Esophagus squamous epithelium (tissue), 4 donors: ENCODE measurements at regions not wholly inside any gene's neighbourhood (a gene's known extent, or its start where the extent isn't known, plus 50 kb on each side); places are given as distances from the start of the nearest gene placed in this dataset.

Experiments
- POLR2A ChIP-seq, 4 donors: fragments of 450-650 bp; IDR thresholded peaks; one replicate each; pipeline ENCODE4 v1.6.1; 2017; ENCODE audit warnings: antibody characterized with exemption in 4 of 4, mild to moderate bottlenecking in 4 of 4, moderate library complexity in 3 of 4
- TF ChIP-seq, protein P1 (sequence below), 6 experiments: fragments of 450-650 bp in 4 of 6; fragments of 200-600 bp in 2 of 6; sonication (generic) in 2 of 6; IDR thresholded peaks; one replicate each; pipeline ENCODE4 v1.5.1; 2016 to 2019; ENCODE audit warnings: antibody characterized with exemption in 6 of 6, mild to moderate bottlenecking in 4 of 6, moderate library complexity in 4 of 6

GRCh38 chr15:69955240-69955894 is 142.3 kb downstream of the TLE3 start:
- TF ChIP-seq, protein P1, sequence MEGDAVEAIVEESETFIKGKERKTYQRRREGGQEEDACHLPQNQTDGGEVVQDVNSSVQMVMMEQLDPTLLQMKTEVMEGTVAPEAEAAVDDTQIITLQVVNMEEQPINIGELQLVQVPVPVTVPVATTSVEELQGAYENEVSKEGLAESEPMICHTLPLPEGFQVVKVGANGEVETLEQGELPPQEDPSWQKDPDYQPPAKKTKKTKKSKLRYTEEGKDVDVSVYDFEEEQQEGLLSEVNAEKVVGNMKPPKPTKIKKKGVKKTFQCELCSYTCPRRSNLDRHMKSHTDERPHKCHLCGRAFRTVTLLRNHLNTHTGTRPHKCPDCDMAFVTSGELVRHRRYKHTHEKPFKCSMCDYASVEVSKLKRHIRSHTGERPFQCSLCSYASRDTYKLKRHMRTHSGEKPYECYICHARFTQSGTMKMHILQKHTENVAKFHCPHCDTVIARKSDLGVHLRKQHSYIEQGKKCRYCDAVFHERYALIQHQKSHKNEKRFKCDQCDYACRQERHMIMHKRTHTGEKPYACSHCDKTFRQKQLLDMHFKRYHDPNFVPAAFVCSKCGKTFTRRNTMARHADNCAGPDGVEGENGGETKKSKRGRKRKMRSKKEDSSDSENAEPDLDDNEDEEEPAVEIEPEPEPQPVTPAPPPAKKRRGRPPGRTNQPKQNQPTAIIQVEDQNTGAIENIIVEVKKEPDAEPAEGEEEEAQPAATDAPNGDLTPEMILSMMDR (IDR thresholded peaks at IDR 0.05) = no peak
- no peak for TF ChIP-seq POLR2A (IDR thresholded peaks at IDR 0.05)
